NT2/D1 (cell line): ENCODE measurements at regions not wholly inside any gene's neighbourhood (a gene's known extent, or its start where the extent isn't known, plus 50 kb on each side); places are given as distances from the start of the nearest gene placed in this dataset.

Source experiments
- SUZ12 ChIP-seq: IDR thresholded peaks from 2 replicates; pipeline ENCODE4 v1.6.1; 2011; ENCODE audit not compliant: insufficient read length, insufficient read depth; ENCODE audit errors: extremely low read depth
- ZNF274 ChIP-seq: IDR thresholded peaks from 2 replicates; pipeline ENCODE4 v1.6.1; 2011; ENCODE audit warnings: mild to moderate bottlenecking, low read depth, low read length

DNA sequence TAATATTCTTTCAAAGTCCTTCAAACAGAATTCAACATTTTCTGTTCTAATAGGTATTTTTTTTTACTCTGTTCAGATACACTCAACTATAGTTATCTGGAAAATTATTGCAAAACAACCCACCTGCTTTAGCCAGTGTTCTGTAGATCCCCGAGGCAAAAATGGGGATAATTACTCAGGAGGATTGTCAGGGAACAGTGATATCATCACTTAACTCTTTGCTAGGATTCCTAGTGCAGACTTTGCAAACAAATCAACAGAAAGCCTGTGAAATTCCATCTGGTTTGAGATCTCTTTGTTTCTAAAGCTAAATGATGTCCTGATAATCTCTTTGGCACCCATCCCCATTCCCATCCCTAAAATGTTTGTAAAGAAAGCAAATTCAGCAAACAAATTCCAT lies 413.6 kb upstream of the MEIS1 start:
- no peak for TF ChIP-seq SUZ12
- TF ChIP-seq ZNF274: no peak
